ENCODE measurements at regions not wholly inside any gene's neighbourhood (a gene's known extent, or its start where the extent isn't known, plus 50 kb on each side); places are given as distances from the start of the nearest gene placed in this dataset.
"Not testable (repeated sequence)": the region's sequence is repeated elsewhere in the genome, so short reads cannot be mapped to it uniquely, and the experiment has no call there.

DNA sequence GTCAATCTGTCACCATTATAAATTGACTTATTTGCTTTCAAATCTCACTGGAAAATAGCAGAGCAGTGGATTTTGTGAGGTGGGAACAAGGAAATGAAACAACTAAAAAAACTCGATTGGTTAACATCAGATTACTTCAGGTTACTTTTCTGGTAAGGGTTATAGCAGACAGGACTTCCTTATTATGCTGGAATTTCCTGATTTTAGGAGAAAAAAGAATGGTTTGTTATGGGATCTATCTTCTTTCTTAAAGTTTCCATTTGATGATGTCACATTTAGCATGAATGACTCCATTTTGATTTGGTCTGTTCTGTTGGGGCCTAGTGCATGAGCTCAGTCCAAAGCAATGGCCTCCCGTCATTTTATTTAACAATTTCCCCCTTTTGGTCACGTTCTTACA is 210.6 kb downstream of the KCNJ2 start:
- no peaks in the 10 kb centered on the region for H3K36me3 Mint-ChIP-seq
- no peak for DNase-seq (ENCODE audit: low spot score in 2 of 2, unreplicated experiment in 2 of 2)
- H3K27ac Mint-ChIP-seq, result no peak overlapping the region
- H3K27me3 Mint-ChIP-seq (ENCODE audit: low read depth), result no peaks in the 10 kb centered on the region
- no peaks in the 10 kb centered on the region for H3K9me3 Mint-ChIP-seq
- H3K4me3 Mint-ChIP-seq, result no peak overlapping the region
- TF ChIP-seq, protein P1, sequence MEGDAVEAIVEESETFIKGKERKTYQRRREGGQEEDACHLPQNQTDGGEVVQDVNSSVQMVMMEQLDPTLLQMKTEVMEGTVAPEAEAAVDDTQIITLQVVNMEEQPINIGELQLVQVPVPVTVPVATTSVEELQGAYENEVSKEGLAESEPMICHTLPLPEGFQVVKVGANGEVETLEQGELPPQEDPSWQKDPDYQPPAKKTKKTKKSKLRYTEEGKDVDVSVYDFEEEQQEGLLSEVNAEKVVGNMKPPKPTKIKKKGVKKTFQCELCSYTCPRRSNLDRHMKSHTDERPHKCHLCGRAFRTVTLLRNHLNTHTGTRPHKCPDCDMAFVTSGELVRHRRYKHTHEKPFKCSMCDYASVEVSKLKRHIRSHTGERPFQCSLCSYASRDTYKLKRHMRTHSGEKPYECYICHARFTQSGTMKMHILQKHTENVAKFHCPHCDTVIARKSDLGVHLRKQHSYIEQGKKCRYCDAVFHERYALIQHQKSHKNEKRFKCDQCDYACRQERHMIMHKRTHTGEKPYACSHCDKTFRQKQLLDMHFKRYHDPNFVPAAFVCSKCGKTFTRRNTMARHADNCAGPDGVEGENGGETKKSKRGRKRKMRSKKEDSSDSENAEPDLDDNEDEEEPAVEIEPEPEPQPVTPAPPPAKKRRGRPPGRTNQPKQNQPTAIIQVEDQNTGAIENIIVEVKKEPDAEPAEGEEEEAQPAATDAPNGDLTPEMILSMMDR (IDR thresholded peaks at IDR 0.05; ENCODE audit: unreplicated experiment), result no peak
- peaks cover 15% of the 10 kb centered on the region for H3K4me1 Mint-ChIP-seq

DNA sequence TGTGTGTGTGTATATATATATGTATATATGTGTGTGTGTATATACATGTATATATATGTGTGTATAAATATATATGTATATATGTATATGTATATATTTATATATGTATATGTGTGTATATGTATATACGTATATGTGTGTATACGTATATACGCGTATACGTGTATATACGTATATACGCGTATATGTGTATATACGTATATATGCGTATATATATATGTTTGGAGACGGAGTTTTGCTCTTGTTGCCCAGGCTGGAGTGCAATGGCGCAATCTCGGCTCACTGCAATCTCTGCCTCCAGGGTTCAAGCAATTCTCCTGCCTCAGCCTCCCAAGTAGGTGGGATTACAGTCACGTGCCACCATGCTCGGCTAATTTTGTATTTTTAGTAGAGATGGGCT is 212.6 kb downstream of the KCNJ2 start:
- not testable (repeated sequence) for H3K4me3 Mint-ChIP-seq; H3K27me3 Mint-ChIP-seq (ENCODE audit: low read depth); H3K9me3 Mint-ChIP-seq; H3K36me3 Mint-ChIP-seq; H3K27ac Mint-ChIP-seq; DNase-seq (ENCODE audit: low spot score in 2 of 2, unreplicated experiment in 2 of 2)
- peaks cover 16% of the 10 kb centered on the region for H3K4me1 Mint-ChIP-seq

DNA sequence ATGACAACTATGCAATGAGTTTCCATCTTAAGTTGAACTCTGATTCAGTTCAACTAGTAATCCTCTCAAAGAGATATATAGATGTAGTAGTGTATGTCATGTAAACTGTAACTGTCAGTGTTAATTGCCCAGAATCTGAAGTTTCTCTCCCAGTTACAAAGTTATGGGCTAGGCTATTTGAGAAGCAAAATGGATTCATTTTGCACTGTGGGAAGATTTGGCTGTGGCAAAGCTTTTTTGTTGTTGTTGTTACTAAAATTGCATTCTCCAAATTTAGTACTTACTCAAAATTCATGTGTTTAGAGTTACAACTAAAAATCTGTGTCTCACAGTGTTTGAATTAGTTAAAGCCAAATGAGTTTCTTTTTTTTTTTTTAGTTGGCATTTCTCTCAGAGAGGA is 219.0 kb downstream of the KCNJ2 start:
- DNase-seq (ENCODE audit: low spot score in 2 of 2, unreplicated experiment in 2 of 2), result no peak
- Mint-ChIP-seq H3K4me3 (no peak overlapping the region), H3K27ac (peak overlapping the region; percentile 72), H3K36me3 (no peaks in the 10 kb centered on the region), H3K4me1 (peaks cover 27% of the 10 kb centered on the region), H3K27me3 (ENCODE audit: low read depth) (no peaks in the 10 kb centered on the region), H3K9me3 (peaks cover 7% of the 10 kb centered on the region)
- TF ChIP-seq, protein P1 (IDR thresholded peaks at IDR 0.05; ENCODE audit: unreplicated experiment), result no peak

DNA sequence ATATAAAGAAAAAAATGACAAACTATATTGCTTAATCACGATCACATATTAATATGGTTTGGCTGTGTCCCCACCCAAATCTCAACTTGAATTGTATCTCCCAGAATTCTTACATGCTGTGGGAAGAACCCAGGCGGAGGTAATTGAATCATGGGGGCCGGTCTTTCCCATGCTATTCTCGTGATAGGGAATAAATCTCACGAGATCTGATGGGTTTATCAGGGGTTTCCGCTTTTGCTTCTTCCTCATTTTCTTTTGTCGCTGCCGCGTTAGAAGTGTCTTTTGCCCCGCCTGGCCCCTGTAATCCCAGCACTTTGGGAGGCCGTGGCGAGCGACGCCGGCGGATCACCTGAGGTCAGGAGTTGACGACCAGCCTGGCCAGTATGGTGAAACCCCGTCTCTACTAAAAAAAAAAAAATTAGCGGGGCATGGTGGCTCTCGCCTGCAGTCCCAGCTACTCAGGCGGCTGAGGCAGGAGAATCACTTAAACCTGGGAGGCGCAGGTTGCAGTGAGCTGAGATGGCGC is 220.0 kb downstream of the KCNJ2 start:
- not testable (repeated sequence) for H3K27me3 Mint-ChIP-seq (ENCODE audit: low read depth); H3K9me3 Mint-ChIP-seq; H3K4me3 Mint-ChIP-seq; H3K27ac Mint-ChIP-seq; DNase-seq (ENCODE audit: low spot score in 2 of 2, unreplicated experiment in 2 of 2); H3K36me3 Mint-ChIP-seq
- peaks cover 27% of the 10 kb centered on the region for H3K4me1 Mint-ChIP-seq

DNA sequence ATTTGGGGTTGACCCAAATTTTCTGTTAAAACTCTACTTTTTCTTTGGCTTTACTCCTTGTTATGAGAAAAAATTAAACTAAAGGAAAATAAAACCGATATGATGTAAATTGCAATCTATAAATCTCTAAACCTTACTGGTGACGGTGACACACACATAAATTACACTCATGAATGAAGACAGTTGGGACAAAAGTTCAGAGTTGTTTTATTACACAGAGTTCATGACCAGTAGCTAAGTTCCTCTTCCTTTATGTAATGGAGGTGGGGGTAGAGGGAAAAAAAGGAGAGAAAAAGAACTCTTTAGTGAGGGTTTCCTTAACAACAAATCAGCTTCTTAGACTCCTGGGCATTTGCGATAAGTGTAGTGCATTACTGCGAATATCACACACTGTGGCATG is 220.7 kb downstream of the KCNJ2 start:
- Mint-ChIP-seq H3K4me3 (no peak overlapping the region), H3K9me3 (peaks cover 7% of the 10 kb centered on the region), H3K36me3 (no peaks in the 10 kb centered on the region), H3K27ac (peak overlapping the region; percentile 68), H3K4me1 (peaks cover 27% of the 10 kb centered on the region), H3K27me3 (ENCODE audit: low read depth) (no peaks in the 10 kb centered on the region)
- DNase-seq (ENCODE audit: low spot score in 2 of 2, unreplicated experiment in 2 of 2), result no peak
- TF ChIP-seq, protein P1 (IDR thresholded peaks at IDR 0.05; ENCODE audit: unreplicated experiment), result no peak

DNA sequence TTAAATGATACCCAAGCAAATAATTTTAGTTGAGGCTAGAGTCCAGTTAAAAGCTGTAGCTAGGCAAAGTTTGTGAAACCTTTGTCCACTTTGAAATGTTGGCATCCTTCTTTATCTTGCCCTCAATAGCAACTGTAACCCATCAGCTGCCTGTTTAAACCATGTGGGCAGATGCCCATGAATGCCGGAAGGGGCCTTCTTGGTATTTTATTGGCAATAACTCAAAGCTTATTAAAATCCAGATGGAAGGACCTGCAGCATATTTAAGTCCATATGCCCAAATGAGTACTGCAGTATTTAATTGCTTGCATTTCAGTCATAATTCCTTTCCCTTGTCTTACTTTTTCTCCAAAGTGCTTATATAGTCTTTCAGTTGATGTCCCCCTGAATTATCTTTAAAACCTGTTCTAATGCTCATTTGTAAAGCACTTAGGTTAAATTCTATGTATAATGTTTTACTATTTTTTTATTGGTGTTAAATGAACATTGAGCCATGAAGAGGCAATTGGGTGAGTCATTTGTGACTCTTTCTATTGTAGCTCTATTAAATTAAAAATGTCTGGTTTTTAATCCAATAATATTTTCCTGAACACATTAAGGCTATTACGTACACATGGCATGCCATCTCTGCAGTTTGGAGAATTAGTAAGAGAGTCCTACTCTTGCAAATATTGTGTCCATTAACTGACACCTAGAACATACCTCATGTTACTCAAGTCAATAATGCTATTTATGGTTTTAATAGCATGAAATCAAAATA is 225.3 kb downstream of the KCNJ2 start:
- Mint-ChIP-seq H3K36me3 (peaks cover 2% of the 10 kb centered on the region), H3K4me3 (no peak overlapping the region), H3K4me1 (peaks cover 21% of the 10 kb centered on the region), H3K9me3 (peaks cover 11% of the 10 kb centered on the region), H3K27ac (no peak overlapping the region), H3K27me3 (ENCODE audit: low read depth) (no peaks in the 10 kb centered on the region)
- no peak for DNase-seq (ENCODE audit: low spot score in 2 of 2, unreplicated experiment in 2 of 2)
- TF ChIP-seq, protein P1 (IDR thresholded peaks at IDR 0.05; ENCODE audit: unreplicated experiment), result no peak
